ENCODE measurements at regions not wholly inside any gene's neighbourhood (a gene's known extent, or its start where the extent isn't known, plus 50 kb on each side); places are given as distances from the start of the nearest gene placed in this dataset.

DNA sequence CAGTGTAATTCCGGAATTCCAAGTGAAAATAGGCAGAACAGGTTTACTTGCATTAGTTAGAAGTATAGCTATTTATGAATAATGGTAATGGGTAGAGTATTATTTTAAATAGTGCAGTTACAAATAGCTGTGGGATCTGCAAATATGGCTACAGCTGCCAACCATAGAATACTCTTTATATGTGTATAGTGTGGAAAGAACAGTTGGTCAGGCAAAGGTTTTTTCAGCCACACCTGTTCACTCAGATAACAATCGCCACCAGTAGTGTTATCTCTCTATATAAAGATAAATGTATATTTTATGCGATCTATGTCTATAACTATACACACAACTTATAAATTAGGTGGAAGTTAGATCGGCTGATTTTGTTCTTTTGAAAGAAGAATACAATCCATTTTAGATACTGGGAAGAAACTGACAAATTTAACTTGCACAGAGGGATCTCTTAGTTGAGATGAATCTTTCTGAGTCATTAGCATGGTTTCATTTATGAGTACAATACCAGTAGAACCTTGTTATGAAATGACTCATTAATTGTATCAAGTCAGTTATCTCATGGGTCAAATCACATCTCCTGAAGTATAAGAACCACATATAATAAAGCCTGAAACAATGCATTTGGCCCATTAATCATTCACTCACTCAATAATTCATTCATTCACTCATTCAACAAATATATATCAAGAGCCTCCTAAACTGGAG, 100.9 kb upstream of the NR3C2 start:
- 94% methylated on average over 4 of the region's 4 CpGs; no CpG with 5 or more reads in 1 of the 2 experiments for WGBS, 2 experiments (ENCODE audit: extremely low coverage in 1 of 2, insufficient coverage in 1 of 2, insufficient read length in 1 of 2, insufficient replicate concordance in 2 of 2, low coverage in 1 of 2, low lambda C conversion rate in 2 of 2, missing lambda C conversion rate in 1 of 2)
- H3K4me2 ChIP-seq (ENCODE audit: insufficient read depth in 1 of 2, low read depth in 2 of 2, low read length in 2 of 2), result no peak overlapping the region
- H4K5ac ChIP-seq (ENCODE audit: insufficient read length, low read depth, low read length), result no peak overlapping the region
- H2BK15ac ChIP-seq (ENCODE audit: low read length), result no peak overlapping the region
- no peaks in the 10 kb centered on the region for H3K79me2 ChIP-seq (ENCODE audit: control insufficient read depth in 1 of 2, insufficient read depth in 2 of 2, low read length in 2 of 2)
- no peaks in the 10 kb centered on the region for H3K36me3 ChIP-seq (ENCODE audit: control insufficient read depth in 2 of 4, insufficient read depth in 4 of 4, low read length in 3 of 4)
- H2BK5ac ChIP-seq (ENCODE audit: low read depth, low read length), result no peak overlapping the region
- H3K4ac ChIP-seq (replicated peaks; ENCODE audit: insufficient read length, low read depth, low read length), result no peak overlapping the region
- H2BK120ac ChIP-seq (replicated peaks; ENCODE audit: low read depth, low read length), result no peak overlapping the region
- no peak overlapping the region for H2AFZ ChIP-seq (ENCODE audit: low read length)
- no peak overlapping the region for H3K9ac ChIP-seq (replicated peaks in 1 of 4; ENCODE audit: extremely low read depth in 1 of 4, low read depth in 3 of 4, low read length in 3 of 4)
- H3K4me3 ChIP-seq (ENCODE audit: extremely low read depth in 1 of 4, insufficient read depth in 2 of 4, low read depth in 3 of 4, low read length in 4 of 4), result no peak overlapping the region
- H4K91ac ChIP-seq (replicated peaks; ENCODE audit: insufficient read length, low read length), result no peak overlapping the region
- H2BK12ac ChIP-seq (ENCODE audit: low read depth, low read length), result no peak overlapping the region
- no peaks in the 10 kb centered on the region for H3K79me1 ChIP-seq (ENCODE audit: low read depth, low read length)
- H2BK20ac ChIP-seq (ENCODE audit: low read length), result no peak overlapping the region
- DNase-seq (ENCODE audit: low read depth in 1 of 2, low spot score in 2 of 2) (no peak), FAIRE-seq (no peak)
- H2AK5ac ChIP-seq (ENCODE audit: low read depth, low read length), result no peak overlapping the region
- no peak overlapping the region for H3K27ac ChIP-seq (ENCODE audit: low read depth, low read length)
- H3K9me3 ChIP-seq (ENCODE audit: insufficient read depth in 2 of 2, low read depth in 1 of 2, low read length in 1 of 2), result no peaks in the 10 kb centered on the region
- H3K18ac ChIP-seq (ENCODE audit: extremely low read depth, low read length), result no peak overlapping the region
- H3K23ac ChIP-seq (ENCODE audit: insufficient read length), result no peak overlapping the region
- no peaks in the 10 kb centered on the region for H3K23me2 ChIP-seq (ENCODE audit: low read depth, low read length)
- no peak overlapping the region for H4K8ac ChIP-seq (ENCODE audit: extremely low read depth, insufficient read depth, low read length)
- ChIA-PET POLR2A (ENCODE audit: partially characterized antibody) (no interaction called here), CTCF (ENCODE audit: partially characterized antibody) (no interaction called here)
- H3K4me1 ChIP-seq (replicated peaks in 1 of 4; ENCODE audit: control insufficient read depth in 3 of 4, insufficient read depth in 4 of 4, low read length in 3 of 4), result no peaks in the 10 kb centered on the region; a peak in 1 of 7 replicates
- no peak overlapping the region for H3K56ac ChIP-seq (replicated peaks; ENCODE audit: insufficient read length, low read depth, low read length)
- H3K27me3 ChIP-seq (replicated peaks in 1 of 4; ENCODE audit: control insufficient read depth in 3 of 4, extremely low read depth in 1 of 4, insufficient read depth in 3 of 4, low read length in 3 of 4), result no peaks in the 10 kb centered on the region
- H4K20me1 ChIP-seq (replicated peaks in 1 of 2; ENCODE audit: control insufficient read depth in 1 of 2, insufficient read depth in 2 of 2, low read length in 2 of 2), result no peaks in the 10 kb centered on the region
- H3K14ac ChIP-seq (ENCODE audit: insufficient read length), result no peak overlapping the region
- TF ChIP-seq KDM5A (IDR thresholded peaks at IDR 0.05; ENCODE audit: low read length), result no peak
- TF ChIP-seq NRF1 (IDR thresholded peaks at IDR 0.05; ENCODE audit: low read depth, low read length), result no peak
- TF ChIP-seq PHF8 (conservative IDR thresholded peaks at IDR 0.05; ENCODE audit: low read depth, low read length), result no peak
- no peak for TF ChIP-seq EGR1 (IDR thresholded peaks at IDR 0.05; ENCODE audit: borderline replicate concordance, low read depth, low read length)
- TF ChIP-seq BCL11A (IDR thresholded peaks at IDR 0.05; ENCODE audit: low read depth in 2 of 2, low read length in 2 of 2), result no peak
- TF ChIP-seq SRF (IDR thresholded peaks at IDR 0.05; ENCODE audit: low read depth, low read length), result no peak
- TF ChIP-seq, protein P1, sequence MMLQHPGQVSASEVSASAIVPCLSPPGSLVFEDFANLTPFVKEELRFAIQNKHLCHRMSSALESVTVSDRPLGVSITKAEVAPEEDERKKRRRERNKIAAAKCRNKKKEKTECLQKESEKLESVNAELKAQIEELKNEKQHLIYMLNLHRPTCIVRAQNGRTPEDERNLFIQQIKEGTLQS (IDR thresholded peaks at IDR 0.05; ENCODE audit: insufficient read depth, low read depth, low read length), result no peak
- TF ChIP-seq, protein P2, sequence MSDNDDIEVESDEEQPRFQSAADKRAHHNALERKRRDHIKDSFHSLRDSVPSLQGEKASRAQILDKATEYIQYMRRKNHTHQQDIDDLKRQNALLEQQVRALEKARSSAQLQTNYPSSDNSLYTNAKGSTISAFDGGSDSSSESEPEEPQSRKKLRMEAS (IDR thresholded peaks at IDR 0.05), result no peak
- no peak for TF ChIP-seq SAP30 (IDR thresholded peaks at IDR 0.05; ENCODE audit: insufficient read depth, insufficient replicate concordance, low read length)
- no peak for TF ChIP-seq POLR2AphosphoS5 (IDR thresholded peaks at IDR 0.05; ENCODE audit: low read depth, low read length)
- no peak for TF ChIP-seq GABPA (IDR thresholded peaks at IDR 0.05; ENCODE audit: borderline replicate concordance, insufficient read depth, low read length)
- TF ChIP-seq EP300 (IDR thresholded peaks at IDR 0.05; ENCODE audit: borderline replicate concordance in 1 of 2, low read depth in 2 of 2, low read length in 2 of 2), result no peak
- TF ChIP-seq HDAC6 (IDR thresholded peaks at IDR 0.05; ENCODE audit: low read depth, low read length), result no peak

Data from H1 (cell line).